Fibroblast of skin of left quadriceps (primary cell): ENCODE measurements at regions not wholly inside any gene's neighbourhood (a gene's known extent, or its start where the extent isn't known, plus 50 kb on each side); places are given as distances from the start of the nearest gene placed in this dataset.

Source experiments
- DNase-seq, 2 experiments: peaks; one replicate each; pipeline ENCODE4 v3.0.0-alpha.2; 2013; ENCODE audit warnings: low read depth in 2 of 2

DNA sequence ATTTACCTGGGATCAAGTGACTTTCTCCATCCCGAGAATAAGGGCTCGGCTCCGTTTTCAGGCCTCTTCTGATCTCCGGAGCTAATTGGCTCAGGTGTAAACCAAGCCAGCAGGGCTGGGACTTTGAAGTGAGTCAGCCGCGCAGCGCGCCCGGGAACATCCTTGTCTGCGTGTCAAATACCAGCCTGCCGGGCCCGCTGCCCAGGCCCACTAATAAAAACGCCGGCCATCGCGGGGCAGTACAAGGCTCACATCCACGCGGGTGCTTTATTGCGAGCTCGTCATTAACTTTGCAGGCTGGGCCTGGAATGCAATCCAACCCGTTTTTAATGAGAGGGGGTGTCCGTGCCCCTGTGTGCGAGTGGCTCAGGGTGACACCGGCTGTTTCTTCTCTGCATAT lies 416.8 kb downstream of the IRX2 start:
- DNase-seq: no peak

DNA sequence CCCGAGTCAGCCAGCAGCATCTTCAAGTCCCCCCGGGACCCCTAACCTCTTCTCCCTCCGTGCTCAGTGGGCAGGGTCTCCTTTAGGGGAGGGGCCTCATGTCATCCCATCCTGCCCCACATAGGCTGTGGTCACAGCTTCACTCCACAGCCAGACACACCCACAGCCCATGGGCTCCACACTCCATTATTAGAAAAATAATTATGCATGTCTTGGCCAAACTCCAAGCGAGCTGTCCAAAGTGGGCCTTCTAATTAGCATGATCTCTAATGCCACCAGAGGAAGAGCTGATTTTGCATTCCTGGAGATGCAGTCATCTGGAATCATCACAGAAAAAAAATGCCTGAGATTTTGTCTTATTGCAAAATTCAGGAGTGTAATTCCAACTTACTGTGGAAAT lies 418.2 kb downstream of the IRX2 start:
- DNase-seq: no peak

DNA sequence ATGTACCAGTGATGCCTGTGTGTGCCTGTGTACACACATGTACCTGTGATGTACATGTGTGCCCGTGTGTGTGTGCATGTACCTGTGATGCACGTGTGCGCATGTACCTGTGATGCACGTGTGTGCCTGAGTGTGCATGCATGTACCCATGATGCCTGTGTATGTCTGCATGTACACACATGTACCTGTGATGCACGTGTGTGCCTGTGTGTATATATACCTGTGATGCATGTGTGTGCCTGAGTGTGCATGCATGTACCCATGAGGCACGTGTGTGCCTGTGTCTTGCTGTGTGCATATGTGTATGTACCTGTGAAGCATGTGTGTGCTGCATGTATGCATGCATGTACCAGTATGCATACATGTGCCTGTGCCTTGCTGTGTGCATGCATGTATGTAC lies 419.0 kb downstream of the IRX2 start:
- no peak for DNase-seq

DNA sequence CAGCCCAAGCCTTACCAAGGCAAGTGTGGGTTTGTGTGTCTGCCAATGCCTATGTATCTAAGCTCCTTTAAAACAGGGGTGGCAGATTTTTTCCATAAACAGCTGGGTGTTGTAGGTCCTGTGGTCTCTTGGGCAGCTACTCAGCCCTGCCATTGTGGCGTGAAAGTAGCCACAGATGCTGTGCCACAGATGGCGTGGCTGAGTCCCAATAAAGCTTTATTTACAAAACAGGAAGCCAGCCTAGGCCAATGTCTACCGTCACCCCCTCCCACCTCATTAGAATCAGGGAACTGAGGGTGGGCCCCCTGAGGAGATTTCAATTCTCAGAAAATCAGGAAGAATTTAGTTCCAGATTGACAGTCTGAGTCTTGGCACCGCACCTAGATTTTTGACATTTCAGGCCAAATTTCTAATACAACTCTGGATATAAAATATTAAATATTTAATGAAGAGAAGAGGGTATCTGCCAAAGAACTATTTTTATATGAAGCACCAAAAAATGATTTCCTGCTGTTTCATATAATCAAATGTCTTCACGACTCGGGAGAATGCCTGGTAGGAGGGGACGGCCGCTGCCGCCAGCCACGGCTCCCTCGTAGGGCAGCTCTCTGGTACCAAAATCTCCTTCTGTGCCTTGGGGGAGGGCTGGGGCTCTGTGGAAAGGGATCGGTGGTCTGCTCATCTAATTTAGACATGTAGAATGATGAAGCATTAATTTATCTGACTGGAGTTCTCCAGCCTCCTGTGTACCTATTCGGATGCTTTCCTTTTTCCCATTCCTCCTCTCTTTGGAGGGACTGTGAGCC lies 420.9 kb downstream of the IRX2 start:
- DNase-seq: no peak

DNA sequence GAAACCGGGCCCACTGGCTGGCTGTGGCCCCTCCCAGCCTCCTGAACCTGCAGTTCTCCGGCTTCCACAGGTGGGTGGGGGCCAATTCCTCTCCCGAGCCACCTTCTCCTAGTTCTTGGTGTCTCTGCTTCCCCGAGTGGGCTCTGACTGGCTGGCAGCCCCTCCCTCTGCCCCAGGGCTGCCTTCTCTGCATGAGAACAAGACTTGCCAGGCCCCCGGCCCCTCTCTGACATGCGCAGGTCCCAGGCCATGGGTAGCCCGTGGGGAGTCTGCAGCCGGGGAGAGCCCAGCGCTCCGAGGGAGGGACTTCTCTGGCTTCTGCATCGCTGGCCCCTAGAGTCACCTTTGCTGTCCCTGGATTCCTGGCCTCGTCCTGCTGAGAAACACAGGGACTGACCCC lies 421.7 kb downstream of the IRX2 start:
- DNase-seq: no peak

DNA sequence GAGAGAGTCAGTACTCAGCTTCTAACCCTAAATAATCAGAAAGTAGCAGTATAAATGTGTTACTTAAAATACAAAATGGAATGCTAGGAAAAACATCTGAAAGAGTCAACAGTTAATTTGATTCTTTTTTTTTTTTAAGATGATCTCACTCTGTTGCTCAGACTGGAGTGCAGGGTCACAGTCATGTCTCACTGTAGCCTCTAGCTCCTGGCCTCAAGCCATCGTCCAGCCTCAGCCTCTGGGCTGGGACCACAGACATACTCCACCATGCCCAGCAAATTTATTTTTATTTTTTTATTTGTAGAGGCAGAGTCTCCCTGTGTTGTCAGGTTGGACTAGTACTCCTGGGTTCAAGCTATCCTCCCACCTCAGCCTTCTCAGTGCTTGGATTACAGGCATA lies 424.9 kb downstream of the IRX2 start:
- no peak for DNase-seq

DNA sequence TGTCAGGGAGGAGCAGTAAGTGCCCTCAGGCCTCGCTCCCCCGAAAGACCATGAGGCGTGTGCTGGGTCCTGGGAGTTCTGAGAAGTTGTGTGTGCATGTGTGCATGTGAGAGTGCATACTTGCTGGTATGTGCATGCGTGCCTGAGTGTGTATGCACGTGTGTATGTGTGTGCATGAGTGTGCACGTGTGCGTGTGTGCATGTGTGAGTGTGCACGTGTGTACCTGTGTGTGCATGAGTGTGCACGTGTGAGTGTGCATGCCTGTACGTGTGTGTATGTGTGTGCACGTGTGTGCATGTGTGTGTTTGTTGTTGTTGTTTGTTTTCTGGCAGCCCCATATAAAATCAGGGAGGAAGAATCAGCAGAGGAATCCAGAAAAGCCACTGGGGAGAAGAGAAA lies 426.7 kb downstream of the IRX2 start:
- DNase-seq: no peak

DNA sequence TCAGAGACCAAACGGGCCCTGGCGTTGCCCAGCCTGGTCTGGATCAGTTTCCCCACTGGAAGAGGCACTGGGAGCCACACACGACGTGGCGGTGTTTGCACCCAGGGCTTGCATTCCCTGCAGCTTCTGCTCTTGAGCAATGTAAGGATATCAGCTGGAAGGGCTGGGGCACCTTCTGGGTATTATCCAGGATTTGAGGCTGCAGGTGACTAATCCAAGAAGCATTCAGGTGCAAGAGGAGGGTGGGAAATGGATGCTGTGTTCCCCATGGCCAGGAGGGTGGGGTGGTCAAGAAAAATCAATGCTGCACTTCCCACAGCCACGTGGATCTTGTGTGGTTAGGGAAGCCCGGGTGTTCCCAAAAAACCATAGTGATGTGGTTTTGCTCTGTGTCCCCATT lies 430.9 kb downstream of the IRX2 start:
- no peak for DNase-seq

DNA sequence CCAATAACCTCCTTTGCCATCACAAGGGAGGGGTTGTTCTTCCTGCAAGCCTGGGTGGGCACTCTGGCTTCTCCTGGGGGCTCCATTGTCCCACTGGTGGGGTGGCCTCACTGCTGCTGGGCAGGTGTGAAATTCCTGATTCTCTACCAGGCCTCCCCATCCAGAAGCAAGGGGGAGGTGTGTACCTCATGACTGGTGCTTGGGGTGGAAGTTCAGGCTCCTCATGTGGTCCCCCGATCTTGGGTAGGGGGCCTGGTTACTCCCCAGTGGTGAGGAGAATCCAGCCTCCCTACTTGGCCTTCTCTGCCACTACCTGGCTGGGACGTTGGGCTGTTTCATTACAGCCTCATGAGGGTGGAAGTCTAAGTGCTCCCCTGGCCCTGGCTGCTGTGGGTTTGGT lies 433.9 kb downstream of the IRX2 start:
- no peak for DNase-seq

DNA sequence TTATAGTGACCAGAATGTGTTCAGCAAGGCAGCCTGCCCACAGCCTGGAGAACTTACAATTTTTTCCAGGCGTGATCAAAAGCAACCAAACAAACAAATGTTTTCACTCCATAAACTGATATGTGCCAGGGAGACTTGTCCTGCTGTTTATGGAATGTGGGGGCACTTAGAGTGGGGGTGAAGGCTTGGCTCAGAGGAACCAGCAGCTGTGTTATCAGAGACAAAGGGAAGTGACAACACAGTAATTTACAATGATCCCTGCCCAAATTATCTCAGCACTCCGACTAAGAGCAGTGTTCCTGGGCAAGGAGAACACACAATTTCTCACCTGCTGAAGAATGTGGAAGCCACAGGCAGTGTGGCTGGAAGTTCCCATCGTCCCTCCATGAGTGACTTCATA lies 429.1 kb upstream of the IRX4 start:
- DNase-seq: no peak

DNA sequence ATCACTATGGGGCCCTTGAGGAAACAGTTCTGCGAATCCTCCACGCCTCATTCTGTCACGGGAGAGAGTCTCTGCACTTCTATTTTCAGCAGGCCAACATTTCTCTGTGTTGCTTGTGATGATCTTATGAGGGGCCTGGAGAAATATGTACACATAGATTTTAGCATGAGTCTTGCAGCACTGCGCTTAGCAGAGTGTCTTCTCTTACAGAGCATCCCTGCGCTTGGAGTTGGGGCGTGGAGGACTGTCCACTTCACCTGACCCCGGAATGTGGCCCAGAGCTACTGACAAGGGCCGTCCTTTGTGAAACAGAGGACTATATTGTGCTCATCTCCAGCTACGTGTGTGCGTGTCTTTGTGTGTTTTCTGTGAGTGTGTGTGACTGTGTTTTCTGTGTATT lies 428.2 kb upstream of the IRX4 start:
- no peak for DNase-seq

DNA sequence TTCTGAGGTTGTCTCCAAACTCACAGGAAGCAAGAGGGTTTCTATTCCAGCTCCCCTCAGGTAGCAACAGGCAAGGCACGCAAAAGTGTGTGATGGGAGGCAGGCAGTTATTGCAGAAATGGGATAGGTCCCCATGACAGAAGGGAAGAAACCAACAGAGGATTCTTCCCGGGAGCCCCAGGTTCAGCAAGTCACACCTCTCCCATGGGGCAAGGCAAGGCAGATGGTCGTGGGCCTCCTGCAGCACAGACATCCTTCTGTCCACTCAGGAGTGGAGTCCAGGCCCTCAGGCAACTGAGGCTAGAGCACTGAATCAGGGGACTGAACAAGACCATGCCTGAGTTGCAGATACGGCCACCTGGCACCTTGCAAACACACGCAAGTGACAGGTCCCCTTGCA lies 424.9 kb upstream of the IRX4 start:
- no peak for DNase-seq

DNA sequence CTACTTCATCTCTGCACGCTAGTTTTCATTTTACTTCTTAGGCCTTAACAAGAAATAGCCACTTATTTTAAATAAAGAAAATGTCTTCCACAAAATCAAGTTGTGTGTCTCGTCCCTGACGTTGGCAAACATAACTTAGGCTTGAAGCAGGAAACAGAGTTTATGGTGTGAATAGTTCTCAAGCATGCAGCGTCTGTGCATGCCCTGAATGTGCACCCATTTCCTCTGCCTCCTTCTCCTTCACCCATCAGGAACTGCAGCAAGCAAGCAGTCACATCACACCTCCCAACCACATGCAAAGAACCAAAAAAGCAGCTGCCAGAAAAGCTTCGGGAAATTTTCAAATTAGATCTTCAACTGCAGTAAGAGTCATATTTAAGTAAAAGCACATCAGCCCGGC lies 424.0 kb upstream of the IRX4 start:
- DNase-seq: no peak

DNA sequence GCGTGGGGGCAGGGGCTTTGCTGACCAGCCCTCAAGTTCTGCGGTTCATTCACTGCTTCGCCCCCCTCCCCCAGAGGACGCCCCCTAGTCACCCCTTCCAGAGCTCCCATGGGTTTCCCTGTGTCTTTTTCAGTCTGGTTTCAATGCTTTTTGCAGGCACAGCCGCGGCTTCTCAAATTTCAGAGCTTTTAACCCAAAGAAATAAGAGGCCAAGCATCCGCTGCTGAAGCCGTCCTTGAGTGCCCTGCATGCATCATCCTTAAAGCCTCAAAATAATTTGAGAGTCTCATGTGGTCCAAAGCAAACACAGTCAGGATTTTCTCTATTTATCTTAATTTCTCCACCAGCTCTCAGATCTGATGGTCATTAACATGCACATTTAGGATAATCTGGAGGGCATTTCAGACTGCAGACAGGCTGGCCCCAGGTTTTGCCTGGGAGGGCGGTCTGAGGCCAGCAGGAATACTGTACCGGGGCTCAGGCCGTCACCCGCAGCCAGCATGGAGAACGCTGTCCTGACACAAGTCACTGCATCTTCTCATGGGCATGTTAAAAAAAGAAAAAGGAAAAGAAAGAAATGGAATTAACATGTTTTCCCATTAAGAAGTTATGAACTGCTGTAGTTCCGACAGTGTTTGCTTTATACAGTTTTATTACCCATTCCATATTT lies 420.8 kb upstream of the IRX4 start:
- no peak for DNase-seq

DNA sequence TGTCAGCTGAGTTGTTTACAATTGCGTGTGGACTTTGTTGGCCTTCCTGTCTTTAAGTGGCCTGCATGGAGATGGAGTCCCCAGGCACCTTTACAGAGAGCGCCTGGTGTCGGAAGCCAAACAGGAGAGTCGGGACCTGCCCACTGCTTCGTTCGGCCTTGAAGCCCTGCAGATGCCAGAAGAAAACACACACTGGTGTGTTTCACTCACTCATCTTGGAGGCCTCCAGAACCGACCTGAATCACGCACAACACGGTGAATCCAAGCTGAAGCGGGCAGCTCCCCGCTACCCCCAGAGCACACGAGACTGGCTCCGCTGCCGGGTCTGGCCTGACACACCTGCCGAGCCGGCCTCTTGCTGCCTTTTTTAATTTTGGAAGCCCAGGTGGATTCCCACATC lies 419.4 kb upstream of the IRX4 start:
- DNase-seq: no peak

DNA sequence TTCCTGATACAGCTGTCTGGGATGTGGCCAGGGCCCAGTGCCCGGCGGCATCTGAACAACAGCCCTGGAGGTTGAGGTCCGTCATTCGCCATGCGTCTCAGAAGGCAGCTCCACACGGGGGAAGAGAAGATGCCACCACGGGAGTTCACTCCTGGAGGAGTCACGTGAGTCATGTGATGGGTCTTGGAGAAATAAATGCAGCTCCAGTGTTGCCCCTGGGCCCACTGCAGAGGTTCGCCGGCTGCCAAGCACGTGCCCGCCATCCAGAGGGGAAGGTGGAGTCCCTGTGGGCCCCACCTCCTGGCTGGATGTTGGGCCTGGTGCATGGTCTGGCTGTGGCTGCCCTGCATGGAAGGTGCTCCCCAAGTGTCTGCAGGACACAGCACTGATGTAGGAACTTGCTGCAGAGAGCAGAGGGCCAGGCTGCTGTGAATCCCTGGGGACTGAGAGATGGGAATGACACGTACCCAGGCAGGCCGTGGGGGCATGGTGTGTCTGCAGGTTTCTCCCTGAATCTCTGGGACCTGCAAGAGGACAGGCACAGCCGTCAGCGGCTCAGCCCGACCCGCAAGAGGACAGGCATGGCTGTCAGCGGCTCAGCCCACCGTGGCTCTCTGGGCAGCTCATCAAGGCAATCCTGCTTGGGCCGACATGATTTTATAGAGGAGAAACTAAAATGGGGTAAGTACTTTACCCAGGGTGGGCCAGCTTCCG lies 418.3 kb upstream of the IRX4 start:
- DNase-seq: no peak

DNA sequence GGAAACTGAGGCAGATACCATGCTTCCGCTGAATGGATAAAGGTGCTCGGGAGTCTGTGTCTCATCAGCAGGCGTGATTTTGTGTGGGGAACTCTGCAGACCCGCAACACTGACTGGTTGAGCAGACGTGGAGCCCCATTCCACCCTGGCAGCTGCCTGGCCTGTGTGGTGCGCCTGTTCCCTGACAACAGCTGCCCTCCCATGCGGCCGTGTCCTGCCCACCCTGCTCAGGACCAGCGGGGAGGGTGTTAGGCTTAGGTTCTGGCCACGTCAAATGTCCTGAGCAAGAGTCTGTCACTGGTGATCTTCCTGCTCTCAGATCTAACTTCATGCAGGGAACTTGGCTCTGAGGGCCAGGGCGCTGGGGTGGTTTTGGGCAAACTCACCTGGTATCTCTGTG lies 417.7 kb upstream of the IRX4 start:
- no peak for DNase-seq

DNA sequence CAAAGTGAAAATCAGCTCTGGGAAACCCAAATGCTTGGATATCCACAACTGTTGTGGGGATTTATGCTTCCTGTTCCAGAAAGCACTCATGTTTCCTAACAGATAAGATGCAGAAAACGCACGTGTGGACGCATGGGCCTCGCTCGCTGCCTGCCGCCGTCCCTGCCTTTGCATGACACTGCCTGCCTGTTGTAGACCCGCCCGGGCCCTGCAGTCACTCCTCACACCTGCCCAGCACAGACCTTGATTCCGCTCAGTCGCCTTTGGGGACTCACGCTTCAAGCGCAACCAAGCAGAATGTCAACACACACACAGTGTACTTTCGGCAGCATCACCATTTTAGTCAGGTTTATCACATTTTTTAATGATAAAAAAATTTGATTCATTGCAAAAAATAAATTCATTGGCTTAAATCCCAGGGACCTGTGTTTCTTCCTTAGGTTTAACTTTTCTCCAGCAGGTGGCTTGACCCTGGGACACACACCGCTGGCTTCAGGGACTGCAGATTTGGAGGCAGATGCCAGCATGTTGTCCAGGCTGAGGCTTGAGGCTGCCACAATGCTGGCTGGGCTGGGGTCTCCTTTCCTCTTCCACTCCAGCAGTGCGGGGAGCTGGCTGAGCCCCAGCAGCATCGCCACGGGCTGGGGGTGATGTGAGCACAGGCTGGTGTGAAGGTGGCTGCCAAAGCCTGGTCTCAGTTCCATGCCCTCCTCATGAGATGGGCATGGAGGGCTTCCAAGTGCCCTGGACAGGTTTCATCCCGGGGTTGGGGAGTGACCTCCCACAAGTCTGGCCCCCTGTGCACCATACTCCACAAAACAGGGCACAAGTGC lies 416.9 kb upstream of the IRX4 start:
- DNase-seq: no peak

DNA sequence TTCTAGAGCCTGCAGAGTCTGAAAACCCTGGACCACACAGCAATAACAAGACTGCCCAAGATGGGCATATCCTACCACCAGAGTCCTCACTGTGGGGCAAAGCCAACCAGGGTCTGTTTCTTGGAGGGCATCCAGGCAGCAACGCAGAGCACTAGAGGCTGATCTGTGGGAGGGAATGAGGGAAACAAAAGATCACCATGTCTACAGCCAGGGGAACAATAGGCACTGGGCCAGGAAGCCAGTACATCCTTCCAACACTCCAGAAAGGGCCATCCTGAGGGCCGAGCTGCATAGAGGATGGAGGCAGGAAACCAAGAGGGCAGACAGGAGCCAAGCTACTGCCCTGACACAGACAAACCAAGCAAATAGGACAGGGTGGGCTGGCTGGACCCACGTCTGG lies 416.1 kb upstream of the IRX4 start:
- DNase-seq: no peak

DNA sequence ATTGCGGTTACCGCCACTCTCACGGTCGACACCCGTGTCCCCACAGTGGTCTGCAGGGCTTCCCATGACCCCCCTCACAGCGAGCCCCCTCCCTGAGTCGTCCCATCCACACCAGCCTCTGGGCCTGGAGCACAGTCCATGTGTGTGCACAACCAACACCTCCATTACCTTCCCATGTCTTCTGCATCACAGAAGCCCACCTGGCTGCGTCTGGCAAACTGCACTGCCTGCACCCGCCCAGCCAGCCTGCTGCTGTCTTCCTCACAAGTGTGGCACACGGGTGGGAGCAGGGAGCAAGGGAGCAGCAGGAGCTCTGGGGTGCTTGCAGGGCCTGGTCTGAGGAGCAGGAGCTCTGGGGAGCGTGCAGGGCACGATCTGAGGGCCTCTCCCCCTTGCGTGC lies 415.3 kb upstream of the IRX4 start:
- no peak for DNase-seq

DNA sequence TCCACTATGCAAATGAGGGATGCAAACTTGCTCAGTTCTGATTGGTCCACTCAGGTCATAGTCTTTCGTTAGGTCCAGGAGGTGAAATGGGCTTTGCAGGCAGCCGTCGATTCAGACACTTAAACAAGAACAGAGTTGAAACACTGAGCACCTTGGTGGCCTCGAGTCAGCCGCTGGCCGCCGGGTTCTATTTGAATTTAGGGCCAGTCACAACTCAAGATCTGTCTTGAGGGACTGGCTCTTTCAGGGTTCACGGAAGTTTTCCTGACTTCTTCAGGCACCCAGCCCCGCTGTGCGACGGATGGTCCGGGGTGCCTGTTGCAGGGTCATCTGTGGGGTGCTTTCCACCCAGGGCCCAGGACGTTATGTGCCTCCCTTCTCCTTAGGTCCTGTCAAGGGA lies 412.8 kb upstream of the IRX4 start:
- no peak for DNase-seq

DNA sequence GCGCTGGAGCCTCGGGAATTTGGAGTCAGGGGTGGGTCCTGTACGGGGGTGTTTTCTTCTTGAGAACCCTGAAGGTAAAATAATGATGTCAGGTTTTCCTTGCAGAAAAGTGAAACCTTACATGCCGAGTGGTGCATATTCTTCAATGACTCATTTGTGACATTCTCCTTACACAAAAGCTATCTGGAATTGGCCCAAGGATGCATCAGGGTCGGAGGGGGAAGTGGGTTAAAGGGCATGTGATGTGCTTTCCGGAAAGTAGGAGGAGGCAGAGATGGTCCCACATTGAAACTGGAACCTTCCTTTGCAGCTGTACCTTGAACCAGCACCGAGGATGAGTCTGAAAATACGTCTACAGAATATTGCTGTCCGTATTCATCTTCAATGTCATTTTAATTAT lies 411.2 kb upstream of the IRX4 start:
- no peak for DNase-seq
